Keratinocyte (primary cell): ENCODE measurements at regions not wholly inside any gene's neighbourhood (a gene's known extent, or its start where the extent isn't known, plus 50 kb on each side); places are given as distances from the start of the nearest gene placed in this dataset.

ENCODE experiments used
- DNase-seq: peaks from one replicate; pipeline ENCODE4 v3.0.0-alpha.2; 2011; ENCODE audit warnings: low read depth, missing footprints, low spot score
- FAIRE-seq: peaks from 2 replicates; lab custom pipeline; 2011; peaks lifted over from hg19 to GRCh38; lab: Jason Lieb, UNC
- H2AFZ ChIP-seq: 2 replicates; pipeline ENCODE4 v1.6.0; 2012; ENCODE audit warnings: low read length, control low read depth, inconsistent platforms; ENCODE audit not compliant: control insufficient read depth
- H3K27ac ChIP-seq: 2 replicates; pipeline ENCODE4 v1.5.1; 2011; ENCODE audit warnings: low read length; ENCODE audit not compliant: control insufficient read depth, insufficient read depth
- H3K27me3 ChIP-seq: 3 replicates; pipeline ENCODE4 v1.6.0; 2011; ENCODE audit warnings: low read length; ENCODE audit not compliant: control insufficient read depth, insufficient read depth; ENCODE audit errors: extremely low read depth
- H3K36me3 ChIP-seq, 2 experiments: 2 replicates in 1 of 2; 3 replicates in 1 of 2; pipeline ENCODE4 v1.5.1; 2011; ENCODE audit warnings: low read length in 2 of 2, mild to moderate bottlenecking in 1 of 2; ENCODE audit not compliant: control insufficient read depth in 2 of 2, insufficient read depth in 2 of 2; ENCODE audit errors: extremely low read depth in 1 of 2
- H3K4me1 ChIP-seq: 3 replicates; pipeline ENCODE4 v1.5.1; 2011; ENCODE audit warnings: low read length; ENCODE audit not compliant: control insufficient read depth, insufficient read depth; ENCODE audit errors: extremely low read depth
- H3K4me2 ChIP-seq: 3 replicates; pipeline ENCODE4 v1.6.0; 2011; ENCODE audit warnings: low read depth, low read length; ENCODE audit not compliant: control insufficient read depth, insufficient read depth; ENCODE audit errors: extremely low read depth
- H3K4me3 ChIP-seq, 3 experiments: fragments of 200-600 bp in 1 of 3; sonication (generic) in 1 of 3; 2 replicates in 2 of 3; 3 replicates in 1 of 3; pipeline ENCODE4 v1.5.1; 2011 to 2016; ENCODE audit warnings: low read length in 3 of 3, mild to moderate bottlenecking in 3 of 3, control low read depth in 2 of 3, inconsistent platforms in 1 of 3, low read depth in 1 of 3, mixed read lengths in 1 of 3, mixed run types in 1 of 3, moderate library complexity in 1 of 3; ENCODE audit not compliant: control insufficient read depth in 2 of 3, insufficient read depth in 2 of 3; ENCODE audit errors: extremely low read depth in 1 of 3
- H3K79me2 ChIP-seq: 2 replicates; pipeline ENCODE4 v1.6.0; 2012; ENCODE audit warnings: low read length; ENCODE audit not compliant: control insufficient read depth, insufficient read depth
- H3K9ac ChIP-seq: 3 replicates; pipeline ENCODE4 v1.6.0; 2011; ENCODE audit warnings: low read length; ENCODE audit not compliant: control insufficient read depth, insufficient read depth; ENCODE audit errors: extremely low read depth
- H3K9me1 ChIP-seq: 3 replicates; pipeline ENCODE4 v1.6.0; 2011; ENCODE audit warnings: low read length; ENCODE audit not compliant: control insufficient read depth, insufficient read depth; ENCODE audit errors: extremely low read depth
- H3K9me3 ChIP-seq: 2 replicates; pipeline ENCODE4 v1.5.1; 2012; ENCODE audit warnings: low read depth, low read length; ENCODE audit not compliant: control insufficient read depth
- H4K20me1 ChIP-seq: 3 replicates; pipeline ENCODE4 v1.6.0; 2011; ENCODE audit warnings: low read length; ENCODE audit not compliant: control insufficient read depth, insufficient read depth; ENCODE audit errors: extremely low read depth
- EZH2 ChIP-seq: IDR thresholded peaks from one replicate; pipeline ENCODE4 v1.6.1; 2012; ENCODE audit warnings: inconsistent platforms, mild to moderate bottlenecking, low read length, moderate library complexity
- dilution Hi-C: fragments of 300-500 bp; cut with MboI; formaldehyde crosslinking; loops from one replicate; pipeline ENCODE4 v1.7.0; 2020; ENCODE audit warnings: low sequenced_read_pairs; ENCODE audit not compliant: extremely low pct_ligation_motif_present
- TF ChIP-seq, protein P1 (sequence below), 3 experiments: IDR thresholded peaks in 1 of 3; conservative IDR thresholded peaks in 1 of 3; optimal IDR thresholded peaks in 1 of 3; 2 replicates in 2 of 3; 3 replicates in 1 of 3; pipeline versions ENCODE3 to v1.5.1; 2011; ENCODE audit warnings: low read length in 3 of 3, mild to moderate bottlenecking in 3 of 3, moderate library complexity in 2 of 3, control low read depth in 1 of 3, inconsistent platforms in 1 of 3; ENCODE audit not compliant: insufficient read depth in 2 of 3; ENCODE audit errors: extremely low read depth in 1 of 3

DNA sequence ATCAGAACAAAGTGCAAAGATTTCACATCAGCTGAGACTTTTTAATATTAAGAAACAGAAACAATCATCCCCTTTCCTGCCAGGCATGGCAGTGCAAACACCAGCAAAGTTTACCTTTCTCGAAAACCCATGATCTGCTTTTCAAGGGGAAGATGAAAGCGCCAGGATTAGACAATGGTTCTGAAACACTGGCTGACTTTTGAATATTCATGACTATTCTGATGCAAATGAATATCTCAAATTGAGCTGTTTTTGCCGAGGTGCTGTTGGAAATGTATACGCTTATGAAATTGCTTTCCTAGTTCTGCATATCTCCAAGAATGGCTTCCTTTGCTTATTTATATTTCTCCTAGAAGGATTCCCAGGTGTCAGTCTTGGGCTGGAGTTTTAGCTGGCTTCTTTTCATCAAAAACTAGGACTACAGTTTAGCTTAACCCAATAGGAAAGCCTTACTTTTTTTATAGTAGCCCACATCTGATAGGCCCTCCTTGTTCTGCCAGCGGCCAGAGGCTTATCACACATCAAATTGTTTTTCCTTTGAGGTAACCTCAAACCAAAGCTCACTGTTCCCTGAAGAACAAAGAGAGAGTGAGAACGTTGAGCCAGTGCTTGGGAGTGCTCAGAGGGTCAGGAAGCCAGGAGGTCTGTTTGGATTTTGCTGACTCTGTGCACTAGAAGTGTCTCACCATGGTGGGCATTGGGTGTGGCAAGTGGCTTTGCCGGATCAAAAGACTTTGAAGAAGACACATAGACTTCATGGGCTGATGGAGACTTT is 74.0 kb upstream of the PLCL2 start:
- TF ChIP-seq, protein P1, sequence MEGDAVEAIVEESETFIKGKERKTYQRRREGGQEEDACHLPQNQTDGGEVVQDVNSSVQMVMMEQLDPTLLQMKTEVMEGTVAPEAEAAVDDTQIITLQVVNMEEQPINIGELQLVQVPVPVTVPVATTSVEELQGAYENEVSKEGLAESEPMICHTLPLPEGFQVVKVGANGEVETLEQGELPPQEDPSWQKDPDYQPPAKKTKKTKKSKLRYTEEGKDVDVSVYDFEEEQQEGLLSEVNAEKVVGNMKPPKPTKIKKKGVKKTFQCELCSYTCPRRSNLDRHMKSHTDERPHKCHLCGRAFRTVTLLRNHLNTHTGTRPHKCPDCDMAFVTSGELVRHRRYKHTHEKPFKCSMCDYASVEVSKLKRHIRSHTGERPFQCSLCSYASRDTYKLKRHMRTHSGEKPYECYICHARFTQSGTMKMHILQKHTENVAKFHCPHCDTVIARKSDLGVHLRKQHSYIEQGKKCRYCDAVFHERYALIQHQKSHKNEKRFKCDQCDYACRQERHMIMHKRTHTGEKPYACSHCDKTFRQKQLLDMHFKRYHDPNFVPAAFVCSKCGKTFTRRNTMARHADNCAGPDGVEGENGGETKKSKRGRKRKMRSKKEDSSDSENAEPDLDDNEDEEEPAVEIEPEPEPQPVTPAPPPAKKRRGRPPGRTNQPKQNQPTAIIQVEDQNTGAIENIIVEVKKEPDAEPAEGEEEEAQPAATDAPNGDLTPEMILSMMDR (optimal IDR thresholded peaks at IDR 0.05 in 1 of 3, IDR thresholded peaks at IDR 0.05 in 1 of 3, conservative IDR thresholded peaks at IDR 0.05 in 1 of 3; ENCODE audit: extremely low read depth in 1 of 3, insufficient read depth in 2 of 3, low read length in 3 of 3): no peak
- no peak for TF ChIP-seq EZH2
- no peaks in the 10 kb centered on the region for H3K9me1 ChIP-seq
- no peaks in the 10 kb centered on the region for H3K79me2 ChIP-seq
- H3K4me3 ChIP-seq: no peak overlapping the region
- no peaks in the 10 kb centered on the region for H3K27me3 ChIP-seq
- H2AFZ ChIP-seq: no peak overlapping the region
- no peaks in the 10 kb centered on the region for H3K4me1 ChIP-seq
- no peak for DNase-seq
- H3K36me3 ChIP-seq: no peaks in the 10 kb centered on the region
- H3K4me2 ChIP-seq: no peak overlapping the region
- H3K27ac ChIP-seq: no peak overlapping the region
- FAIRE-seq: no peak
- dilution Hi-C loops: no loop called here
- no peaks in the 10 kb centered on the region for H3K9me3 ChIP-seq
- no peaks in the 10 kb centered on the region for H4K20me1 ChIP-seq
- H3K9ac ChIP-seq: no peak overlapping the region

DNA sequence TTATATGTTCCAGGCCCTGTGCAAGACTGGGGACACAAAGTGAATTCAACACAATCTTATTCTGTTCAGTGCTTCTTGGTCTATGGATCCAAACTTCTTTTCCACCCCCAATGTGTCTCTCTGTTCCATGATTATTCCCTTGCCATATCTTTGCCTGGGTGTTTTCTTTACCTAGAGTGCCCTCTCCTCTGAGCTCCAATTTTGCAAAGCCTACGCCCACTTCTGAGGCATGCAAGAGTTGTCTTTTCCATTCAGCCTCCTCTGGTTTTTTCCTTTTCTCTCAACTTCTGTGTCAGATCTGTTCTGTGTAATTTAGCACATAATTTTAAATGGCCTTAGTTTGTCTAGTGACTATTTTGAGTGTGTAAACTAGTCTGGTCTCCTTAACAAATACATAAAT is 72.8 kb upstream of the PLCL2 start:
- H3K4me3 ChIP-seq: no peak overlapping the region
- H3K9me1 ChIP-seq: no peaks in the 10 kb centered on the region
- H2AFZ ChIP-seq: no peak overlapping the region
- FAIRE-seq (no peak), DNase-seq (no peak)
- no peak overlapping the region for H3K4me2 ChIP-seq
- no peaks in the 10 kb centered on the region for H3K4me1 ChIP-seq
- H3K27me3 ChIP-seq: no peaks in the 10 kb centered on the region
- no peaks in the 10 kb centered on the region for H3K9me3 ChIP-seq
- no peaks in the 10 kb centered on the region for H3K79me2 ChIP-seq
- H3K27ac ChIP-seq: no peak overlapping the region
- no peaks in the 10 kb centered on the region for H3K36me3 ChIP-seq
- TF ChIP-seq, protein P1 (optimal IDR thresholded peaks at IDR 0.05 in 1 of 3, IDR thresholded peaks at IDR 0.05 in 1 of 3, conservative IDR thresholded peaks at IDR 0.05 in 1 of 3; ENCODE audit: extremely low read depth in 1 of 3, insufficient read depth in 2 of 3, low read length in 3 of 3): no peak
- no peak for TF ChIP-seq EZH2
- dilution Hi-C loops: no loop called here
- no peak overlapping the region for H3K9ac ChIP-seq
- H4K20me1 ChIP-seq: no peaks in the 10 kb centered on the region
